GM18517 (cell line): ENCODE measurements at regions not wholly inside any gene's neighbourhood (a gene's known extent, or its start where the extent isn't known, plus 50 kb on each side); places are given as distances from the start of the nearest gene placed in this dataset.
"Not testable (repeated sequence)": the region's sequence is repeated elsewhere in the genome, so short reads cannot be mapped to it uniquely, and the experiment has no call there.

Experiments used
- ATAC-seq: cut with Tn5 transposase; IDR thresholded peaks from one replicate; pipeline ENCODE4 v1.9.1; 2021; ENCODE audit warnings: mild to moderate bottlenecking, moderate library complexity; ENCODE audit not compliant: unreplicated experiment

DNA sequence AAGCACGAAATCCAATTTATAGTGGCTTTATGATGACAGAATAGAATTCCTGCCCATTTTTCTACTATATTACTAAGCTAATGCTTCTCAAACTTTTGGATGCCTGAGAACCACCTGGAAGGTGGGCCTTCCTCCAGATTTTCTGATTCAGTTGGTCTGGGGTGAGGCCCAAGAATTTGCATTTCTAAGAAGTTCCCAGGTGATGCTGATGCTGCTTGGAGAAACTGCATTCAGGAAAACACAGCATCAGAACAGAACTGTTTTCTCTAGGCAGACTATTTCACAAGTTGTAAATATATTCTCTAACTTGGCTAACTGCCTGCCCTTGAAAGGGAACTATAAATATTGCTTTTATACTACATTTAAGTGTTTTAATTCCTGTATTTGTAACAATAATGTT is 644.9 kb upstream of the DPPA4 start:
- ATAC-seq, result no peak

GRCh38 chr3:109984976-109985375 is 647.6 kb upstream of the DPPA4 start:
- no peak for ATAC-seq

DNA sequence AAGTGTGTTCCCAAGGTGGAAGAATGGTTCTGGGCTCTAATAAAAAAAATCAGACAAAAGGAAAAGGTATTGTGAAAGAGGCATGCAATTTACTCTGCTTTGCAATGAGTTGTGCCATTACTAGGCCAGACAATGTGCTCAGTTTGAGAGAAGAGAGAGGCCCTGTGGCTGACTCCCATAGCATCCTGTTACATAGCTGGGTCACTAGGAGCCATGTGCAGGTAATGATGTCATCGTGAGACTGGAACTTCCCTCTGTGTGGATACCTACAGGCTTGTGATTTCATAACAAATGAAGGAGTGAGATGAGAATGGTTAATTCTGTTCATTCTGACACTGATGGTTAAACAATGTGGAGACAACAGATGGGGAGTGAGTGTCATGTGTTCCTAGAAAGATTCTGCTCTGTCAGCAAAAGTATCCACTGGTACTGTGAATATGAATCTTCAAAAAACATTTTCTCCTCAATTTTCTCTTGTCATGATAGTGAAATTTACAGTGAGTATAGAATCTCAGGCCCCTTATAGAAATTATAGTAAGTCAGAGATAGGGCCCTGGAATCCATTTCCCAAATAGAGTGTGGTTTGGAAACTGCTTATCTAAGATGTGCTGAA is 648.7 kb upstream of the DPPA4 start:
- no peak for ATAC-seq

DNA sequence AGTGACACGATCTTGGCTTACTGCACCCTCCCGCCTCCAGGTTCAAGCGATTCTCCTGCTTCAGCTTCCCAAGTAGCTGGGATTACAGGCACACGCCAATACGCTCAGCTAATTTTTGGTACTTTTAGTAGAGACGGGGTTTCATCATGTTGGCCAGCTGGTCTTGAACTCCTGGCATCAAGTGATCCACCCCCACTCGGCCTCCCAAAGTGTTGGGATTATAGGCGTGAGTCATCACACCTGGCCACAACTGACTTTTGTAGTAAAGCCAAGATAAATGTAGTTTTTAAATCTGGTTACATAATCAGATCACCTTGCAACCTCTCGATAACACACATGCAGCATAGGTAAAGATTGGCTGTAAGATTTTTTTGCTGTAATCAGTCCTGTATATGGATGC is 657.5 kb upstream of the DPPA4 start:
- ATAC-seq, result no peak

DNA sequence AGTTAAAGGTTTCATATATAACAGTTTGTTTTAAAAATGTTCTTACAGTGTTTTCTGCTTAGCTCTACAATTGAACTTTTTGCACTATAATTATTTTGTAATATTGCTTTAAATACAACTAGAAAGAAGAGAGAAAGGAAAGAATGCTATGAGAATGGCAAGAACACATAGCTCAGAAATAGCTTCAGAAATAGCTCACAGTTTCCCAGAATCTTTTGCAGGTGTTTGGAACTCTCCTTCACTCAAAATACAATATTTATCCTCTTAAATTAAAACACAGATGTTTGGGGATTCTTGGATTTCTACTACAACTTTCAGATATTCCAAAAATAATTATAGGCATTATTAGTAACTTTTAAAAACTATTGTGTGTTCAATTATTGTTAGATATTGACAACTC is 658.0 kb upstream of the DPPA4 start:
- ATAC-seq, result no peak

GRCh38 chr3:110001905-110002304 is 664.6 kb upstream of the DPPA4 start:
- ATAC-seq, result not testable (repeated sequence)

DNA sequence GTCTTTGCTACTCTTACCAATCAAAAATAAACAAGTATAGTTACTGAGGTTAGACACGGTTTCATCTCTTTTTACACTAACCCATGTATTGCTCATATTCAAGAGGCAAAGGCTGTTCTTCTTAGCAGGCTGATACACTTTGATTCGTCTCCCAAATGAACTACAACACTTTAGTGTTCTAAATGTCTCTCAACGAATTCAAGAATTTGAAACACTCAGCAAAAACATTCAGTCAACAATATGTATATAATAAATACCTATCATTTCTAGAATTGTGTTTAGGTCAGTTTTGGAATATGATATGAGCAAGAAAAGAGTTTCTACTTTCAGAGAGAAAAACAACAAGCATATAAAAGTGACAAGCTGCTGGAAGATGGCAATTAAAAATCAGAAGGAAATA is 669.6 kb upstream of the DPPA4 start:
- no peak for ATAC-seq

DNA sequence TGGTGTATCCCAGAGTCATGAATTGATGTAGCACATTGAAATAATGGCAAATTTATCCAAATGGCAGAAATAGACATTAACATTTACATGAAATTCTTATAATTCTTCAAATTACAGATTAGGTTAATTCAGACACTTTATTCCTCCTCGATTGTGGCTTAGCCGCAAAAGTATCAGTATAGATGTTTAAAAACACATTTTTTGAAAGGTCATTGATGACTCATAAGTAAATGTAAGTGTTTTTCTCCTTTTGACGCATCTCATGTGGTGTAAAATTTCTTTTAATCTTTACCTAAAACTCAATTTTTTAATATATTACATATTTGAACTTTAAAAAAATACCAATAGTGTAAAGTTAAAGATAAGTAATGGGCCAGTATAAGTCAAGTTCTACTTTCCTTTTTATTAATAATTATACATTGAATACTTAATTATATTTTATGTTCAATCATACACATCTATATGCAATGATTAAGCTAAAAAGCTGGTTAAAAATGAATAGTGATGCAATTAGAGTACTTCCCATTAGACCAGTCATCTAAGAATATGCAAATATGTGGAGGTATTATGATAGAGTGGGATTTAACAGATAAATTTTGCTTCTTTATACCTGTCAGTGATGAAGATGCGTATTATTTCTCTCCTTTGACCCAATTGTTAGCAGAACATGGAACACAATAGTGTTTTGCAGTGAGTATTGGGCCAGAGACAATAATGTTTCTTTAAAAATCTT is 678.1 kb upstream of the DPPA4 start:
- no peak for ATAC-seq

GRCh38 chr3:110016235-110016815 is 679.0 kb upstream of the DPPA4 start:
- ATAC-seq, result no peak

DNA sequence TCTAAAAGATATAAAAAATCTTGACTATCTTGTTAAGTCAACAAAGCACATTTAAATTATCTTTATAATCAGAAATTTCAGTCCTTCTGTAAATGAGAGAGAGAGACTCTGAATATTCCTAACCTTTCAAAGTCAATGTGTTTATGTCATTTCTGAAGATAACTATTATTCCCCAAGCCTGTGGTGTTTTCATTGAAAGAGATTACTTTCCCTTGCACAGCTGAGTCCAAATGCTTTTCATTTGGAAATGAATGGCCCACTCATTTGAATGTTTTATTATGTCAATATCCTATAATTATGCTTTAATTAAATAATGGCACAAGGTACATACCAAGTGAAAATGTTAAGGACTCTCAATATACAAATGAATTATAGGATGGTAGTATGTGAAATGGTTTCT is 680.0 kb upstream of the DPPA4 start:
- no peak for ATAC-seq

- no peak for ATAC-seq
Observed at GRCh38 chr3:110021659-110022058, 684.3 kb upstream of the DPPA4 start.

DNA sequence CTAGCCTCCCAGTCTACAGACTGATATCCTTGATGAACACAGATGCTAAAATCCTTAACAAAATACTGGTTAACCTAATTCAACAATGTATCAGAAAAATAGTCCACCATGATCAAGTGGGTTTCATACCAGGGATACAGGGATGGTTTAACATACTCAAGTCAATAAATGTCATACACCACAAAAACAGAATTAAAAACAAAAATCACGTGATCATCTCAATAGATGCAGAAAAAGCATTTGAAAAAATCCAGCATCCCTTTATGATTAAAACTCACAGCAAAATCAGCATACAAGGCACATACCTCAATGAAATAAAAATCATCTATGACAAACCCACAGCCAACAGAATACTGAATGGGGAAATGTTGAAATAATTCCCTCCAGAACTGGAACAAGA is 685.7 kb upstream of the DPPA4 start:
- ATAC-seq, result not testable (repeated sequence)

- no peak for ATAC-seq
Observed at GRCh38 chr3:110026421-110026820, 689.1 kb upstream of the DPPA4 start.

- no peak for ATAC-seq
Observed at GRCh38 chr3:110027446-110028080, 690.2 kb upstream of the DPPA4 start.

GRCh38 chr3:110031975-110032374 is 694.6 kb upstream of the DPPA4 start:
- ATAC-seq, result no peak

- no peak for ATAC-seq
Observed at GRCh38 chr3:110059431-110059830, 722.1 kb upstream of the DPPA4 start.

GRCh38 chr3:110062716-110063115 is 725.4 kb upstream of the DPPA4 start:
- no peak for ATAC-seq

GRCh38 chr3:110063178-110063577 is 725.8 kb upstream of the DPPA4 start:
- no peak for ATAC-seq

- ATAC-seq, result no peak
Observed at GRCh38 chr3:110066206-110066605, 728.9 kb upstream of the DPPA4 start.

DNA sequence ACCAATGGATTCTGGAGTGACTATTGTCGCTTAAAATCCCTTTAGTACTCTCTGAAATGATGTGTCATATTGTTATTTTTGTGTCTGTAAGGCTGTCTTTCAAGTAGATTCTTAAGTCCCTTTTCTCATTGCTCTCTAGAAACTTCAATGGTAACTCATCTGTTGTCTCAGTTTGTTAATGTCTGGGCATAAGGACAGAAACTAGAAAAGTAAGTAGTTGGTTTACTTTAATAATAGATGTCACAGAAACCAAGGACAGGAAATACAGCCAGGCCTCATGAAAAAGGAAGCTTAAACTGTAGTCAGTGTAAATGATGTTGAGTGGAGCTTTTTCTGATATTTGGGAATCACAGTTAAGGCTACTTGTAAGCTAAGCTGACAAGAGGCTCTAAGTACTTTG is 730.2 kb upstream of the DPPA4 start:
- no peak for ATAC-seq

DNA sequence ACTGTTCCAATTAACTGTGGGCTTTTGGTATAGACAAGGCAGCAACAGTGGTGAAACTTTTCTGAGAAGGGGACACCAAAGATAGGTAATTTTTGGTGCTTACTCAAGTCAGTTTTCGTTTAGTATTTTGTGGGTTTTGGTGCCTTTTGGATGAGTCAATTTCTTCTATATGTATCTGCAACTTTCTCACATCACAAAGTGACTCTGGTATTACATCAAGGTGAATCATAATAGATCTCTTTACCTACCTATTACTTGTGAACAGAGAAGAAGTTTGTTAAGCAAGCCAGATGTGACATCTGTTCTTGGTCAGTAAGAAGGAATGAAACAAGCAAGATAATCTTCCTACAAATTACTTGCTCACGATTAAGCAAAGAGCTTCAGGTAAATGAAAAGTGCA is 732.4 kb upstream of the DPPA4 start:
- no peak for ATAC-seq
